Brain microvascular endothelial cell (primary cell): ENCODE measurements at regions not wholly inside any gene's neighbourhood (a gene's known extent, or its start where the extent isn't known, plus 50 kb on each side); places are given as distances from the start of the nearest gene placed in this dataset.

Experiments
- DNase-seq: peaks from one replicate; pipeline ENCODE4 v3.0.0-alpha.2; 2020
- H3K27ac ChIP-seq: fragments of 250-450 bp; sonication (Bioruptor Pico); 2 replicates; pipeline ENCODE4 v1.5.1; 2020; ENCODE audit warnings: mild to moderate bottlenecking, moderate library complexity
- H3K27me3 ChIP-seq: fragments of 250-450 bp; sonication (Bioruptor Pico); replicated peaks from 2 replicates; pipeline ENCODE4 v1.5.1; 2020; ENCODE audit warnings: mild to moderate bottlenecking
- H3K36me3 ChIP-seq: fragments of 250-450 bp; sonication (Bioruptor Pico); replicated peaks from 2 replicates; pipeline ENCODE4 v1.5.1; 2020; ENCODE audit warnings: mild to moderate bottlenecking
- H3K4me3 ChIP-seq: 2 replicates; pipeline ENCODE4 v1.5.1; 2011; ENCODE audit warnings: low read depth, mild to moderate bottlenecking, control low read depth, low read length, moderate library complexity
- CTCF ChIP-seq: IDR thresholded peaks from 2 replicates; pipeline ENCODE4 v1.5.1; 2011; ENCODE audit warnings: low read depth, mild to moderate bottlenecking, moderate library complexity, low read length, control low read depth, inconsistent platforms; ENCODE audit errors: missing control alignments
- in situ Hi-C: cut with HindIII; loops from 2 replicates; pipeline ENCODE4 v1.10.0; 2017; ENCODE audit warnings: low sequenced_read_pairs, low pct_ligation_motif_present

- Histone ChIP-seq H3K36me3 (no peaks in the 10 kb centered on the region), H3K27me3 (no peaks in the 10 kb centered on the region), H3K27ac (no peak overlapping the region), H3K4me3 (no peak overlapping the region)
- in situ Hi-C loops, result no loop called here
- TF ChIP-seq CTCF, result no peak
- DNase-seq, result no peak
These were observed 217.1 kb upstream of the STS start for GRCh38 chrX:6930307-6930849.

GRCh38 chrX:6924443-6925077 lies 223.0 kb upstream of the STS start:
- no peak for TF ChIP-seq CTCF
- in situ Hi-C loops, result no loop called here
- Histone ChIP-seq H3K27me3 (no peaks in the 10 kb centered on the region), H3K27ac (no peak overlapping the region), H3K36me3 (no peaks in the 10 kb centered on the region), H3K4me3 (no peak overlapping the region)
- DNase-seq, result no peak

DNA sequence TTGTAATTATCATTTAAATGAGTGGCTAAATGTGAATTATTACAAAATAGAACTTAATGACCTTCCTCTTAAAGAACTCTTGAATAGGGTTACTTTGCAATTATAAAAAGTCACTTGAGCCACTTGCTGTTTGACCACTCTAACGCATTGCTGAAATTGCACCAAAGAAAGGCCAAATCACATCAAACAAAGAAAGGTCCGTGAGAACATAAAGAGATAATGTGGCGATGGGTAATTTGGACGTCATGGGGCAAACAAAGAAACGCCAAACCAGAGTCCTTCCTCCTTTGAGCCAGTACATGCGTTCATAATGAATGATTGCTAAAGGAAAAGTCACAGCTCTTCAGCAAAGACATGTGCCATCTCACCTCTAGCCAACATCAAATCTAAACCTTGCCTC lies 229.8 kb upstream of the STS start:
- no peak overlapping the region for H3K27ac ChIP-seq

DNA sequence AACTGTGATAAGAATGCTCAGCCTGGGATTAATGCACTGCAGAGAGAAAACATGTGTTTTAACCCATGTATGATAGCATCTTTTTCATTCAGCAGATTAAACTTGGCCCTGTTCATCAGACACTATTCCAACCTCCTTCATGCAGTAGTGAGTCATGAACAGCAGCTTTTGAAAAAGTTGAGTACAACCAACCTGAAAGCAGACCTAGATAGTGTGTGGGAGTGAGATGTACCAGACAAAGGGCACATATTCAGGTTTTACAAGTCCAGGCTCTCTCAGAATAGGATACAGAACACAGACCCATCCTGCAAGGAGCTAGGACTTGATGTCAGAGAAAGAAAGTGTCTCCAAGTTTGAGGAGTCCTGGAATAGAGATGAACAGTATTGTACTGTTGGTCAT lies 237.3 kb upstream of the STS start:
- Histone ChIP-seq H3K27ac (no peak overlapping the region), H3K36me3 (no peaks in the 10 kb centered on the region), H3K27me3 (no peaks in the 10 kb centered on the region), H3K4me3 (no peak overlapping the region)
- TF ChIP-seq CTCF, result no peak
- in situ Hi-C loops, result no loop called here
- no peak for DNase-seq

More for the DNA sequence above, 229.8 kb upstream of the STS start:
- Histone ChIP-seq H3K4me3 (no peak overlapping the region), H3K36me3 (no peaks in the 10 kb centered on the region), H3K27me3 (no peaks in the 10 kb centered on the region)
- TF ChIP-seq CTCF, result no peak
- in situ Hi-C loops, result no loop called here
- DNase-seq, result no peak

GRCh38 chrX:6909396-6909795 lies 238.1 kb upstream of the STS start:
- DNase-seq, result no peak
- no peaks in the 10 kb centered on the region for H3K27me3 ChIP-seq
- in situ Hi-C loops, result no loop called here
- no peak overlapping the region for H3K4me3 ChIP-seq
- no peak for TF ChIP-seq CTCF
- H3K27ac ChIP-seq, result no peak overlapping the region
- no peaks in the 10 kb centered on the region for H3K36me3 ChIP-seq

DNA sequence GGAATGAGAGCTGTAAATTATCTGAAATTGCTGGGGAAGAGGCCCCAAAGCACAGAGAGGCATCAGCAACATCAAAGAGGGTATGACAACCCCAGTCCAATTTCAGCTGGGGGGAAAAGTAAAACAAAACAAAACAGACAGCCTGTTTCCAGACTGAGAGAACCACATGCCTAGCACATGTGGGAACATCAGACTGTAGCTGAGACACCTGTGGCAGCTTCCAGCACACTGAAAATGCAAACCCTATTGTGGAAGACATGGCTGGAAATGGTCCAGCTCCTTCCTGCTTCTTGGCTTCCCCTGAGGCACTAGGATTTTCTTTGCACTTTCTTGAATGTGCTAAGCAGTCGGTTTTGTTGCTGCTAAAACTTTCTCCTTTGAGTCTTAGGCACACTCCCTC lies 240.9 kb upstream of the STS start:
- H3K27me3 ChIP-seq, result no peaks in the 10 kb centered on the region
- no peak overlapping the region for H3K4me3 ChIP-seq
- H3K27ac ChIP-seq, result no peak overlapping the region
- in situ Hi-C loops, result no loop called here
- no peaks in the 10 kb centered on the region for H3K36me3 ChIP-seq
- no peak for TF ChIP-seq CTCF
- DNase-seq, result no peak
